ENCODE measurements at regions not wholly inside any gene's neighbourhood (a gene's known extent, or its start where the extent isn't known, plus 50 kb on each side); places are given as distances from the start of the nearest gene placed in this dataset.

DNA sequence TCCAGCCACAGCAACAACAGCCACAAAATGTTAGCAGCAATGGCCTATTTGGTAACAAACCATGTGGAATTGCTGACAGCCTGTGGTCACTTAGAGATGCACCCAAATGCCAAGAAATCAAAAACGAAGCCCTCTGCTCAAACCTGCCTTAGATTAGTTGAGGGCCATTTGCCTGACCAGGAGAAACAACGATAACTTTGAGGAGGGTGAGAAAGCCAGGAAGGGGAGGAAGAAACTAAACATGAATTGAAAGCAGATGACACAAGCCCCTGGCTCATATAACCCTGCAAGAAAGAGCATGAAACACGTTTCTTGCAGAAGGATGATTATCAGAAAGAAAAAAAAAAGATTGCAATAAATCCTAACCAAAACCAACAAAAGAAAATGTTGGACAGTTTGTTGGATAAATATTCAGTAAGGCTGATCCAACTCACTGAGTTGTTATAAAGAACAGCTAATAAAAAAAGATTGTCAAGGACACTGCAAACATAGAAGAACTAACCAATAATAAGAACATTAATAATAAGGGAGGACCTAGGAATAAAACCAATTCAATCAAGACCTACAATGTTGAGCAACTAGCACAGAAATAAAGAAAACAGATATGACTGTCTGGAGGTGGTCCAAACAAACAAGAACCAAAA lies 140.5 kb upstream of the SLC30A5 start:
- TF ChIP-seq, protein P1, sequence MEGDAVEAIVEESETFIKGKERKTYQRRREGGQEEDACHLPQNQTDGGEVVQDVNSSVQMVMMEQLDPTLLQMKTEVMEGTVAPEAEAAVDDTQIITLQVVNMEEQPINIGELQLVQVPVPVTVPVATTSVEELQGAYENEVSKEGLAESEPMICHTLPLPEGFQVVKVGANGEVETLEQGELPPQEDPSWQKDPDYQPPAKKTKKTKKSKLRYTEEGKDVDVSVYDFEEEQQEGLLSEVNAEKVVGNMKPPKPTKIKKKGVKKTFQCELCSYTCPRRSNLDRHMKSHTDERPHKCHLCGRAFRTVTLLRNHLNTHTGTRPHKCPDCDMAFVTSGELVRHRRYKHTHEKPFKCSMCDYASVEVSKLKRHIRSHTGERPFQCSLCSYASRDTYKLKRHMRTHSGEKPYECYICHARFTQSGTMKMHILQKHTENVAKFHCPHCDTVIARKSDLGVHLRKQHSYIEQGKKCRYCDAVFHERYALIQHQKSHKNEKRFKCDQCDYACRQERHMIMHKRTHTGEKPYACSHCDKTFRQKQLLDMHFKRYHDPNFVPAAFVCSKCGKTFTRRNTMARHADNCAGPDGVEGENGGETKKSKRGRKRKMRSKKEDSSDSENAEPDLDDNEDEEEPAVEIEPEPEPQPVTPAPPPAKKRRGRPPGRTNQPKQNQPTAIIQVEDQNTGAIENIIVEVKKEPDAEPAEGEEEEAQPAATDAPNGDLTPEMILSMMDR (conservative IDR thresholded peaks at IDR 0.05) = no peak
- TF ChIP-seq ZFX (IDR thresholded peaks at IDR 0.05) = no peak
